Middle frontal gyrus (tissue), 1 donor: ENCODE measurements at regions not wholly inside any gene's neighbourhood (a gene's known extent, or its start where the extent isn't known, plus 50 kb on each side); places are given as distances from the start of the nearest gene placed in this dataset.
"Not testable (repeated sequence)": the region's sequence is repeated elsewhere in the genome, so short reads cannot be mapped to it uniquely, and the experiment has no call there.

Experiments
- DNase-seq: peaks from one replicate; pipeline ENCODE4 v3.0.0-alpha.2; 2015; ENCODE audit warnings: low spot score; ENCODE audit errors: extremely low spot score

GRCh38 chr7:124251636-124252035 lies 218.8 kb upstream of the TMEM229A start:
- DNase-seq: no peak

- no peak for DNase-seq
Measured at GRCh38 chr7:124250297-124251034, 217.6 kb upstream of the TMEM229A start.

- no peak for DNase-seq
Measured at GRCh38 chr7:124247691-124248090, 214.8 kb upstream of the TMEM229A start.

- DNase-seq: no peak
Measured at GRCh38 chr7:124246262-124246863, 213.5 kb upstream of the TMEM229A start.

- DNase-seq: not testable (repeated sequence)
Measured at GRCh38 chr7:124244469-124244868, 211.6 kb upstream of the TMEM229A start.

- no peak for DNase-seq
Measured at GRCh38 chr7:124219681-124220080, 186.8 kb upstream of the TMEM229A start.

GRCh38 chr7:124208642-124209041 lies 175.8 kb upstream of the TMEM229A start:
- no peak for DNase-seq

GRCh38 chr7:124208173-124208572 lies 175.3 kb upstream of the TMEM229A start:
- DNase-seq: no peak

GRCh38 chr7:124205526-124205925 lies 172.7 kb upstream of the TMEM229A start:
- DNase-seq: no peak

GRCh38 chr7:124202546-124202945 lies 169.7 kb upstream of the TMEM229A start:
- no peak for DNase-seq

GRCh38 chr7:124201768-124202349 lies 169.0 kb upstream of the TMEM229A start:
- DNase-seq: no peak

- DNase-seq: no peak
Measured at GRCh38 chr7:124196519-124196918, 163.7 kb upstream of the TMEM229A start.

GRCh38 chr7:124192885-124193284 lies 160.0 kb upstream of the TMEM229A start:
- no peak for DNase-seq

- no peak for DNase-seq
Measured at GRCh38 chr7:124191713-124192112, 158.8 kb upstream of the TMEM229A start.

- DNase-seq: no peak
Measured at GRCh38 chr7:124191030-124191429, 158.2 kb upstream of the TMEM229A start.

GRCh38 chr7:124188576-124188975 lies 155.7 kb upstream of the TMEM229A start:
- no peak for DNase-seq

- DNase-seq: no peak
Measured at GRCh38 chr7:124187962-124188361, 155.1 kb upstream of the TMEM229A start.

GRCh38 chr7:124183649-124184048 lies 150.8 kb upstream of the TMEM229A start:
- DNase-seq: no peak

- DNase-seq: no peak
Measured at GRCh38 chr7:124179641-124180040, 146.8 kb upstream of the TMEM229A start.

GRCh38 chr7:124177891-124178290 lies 145.0 kb upstream of the TMEM229A start:
- DNase-seq: no peak

- DNase-seq: not testable (repeated sequence)
Measured at GRCh38 chr7:124171812-124172211, 138.9 kb upstream of the TMEM229A start.

GRCh38 chr7:124171068-124171467 lies 138.2 kb upstream of the TMEM229A start:
- DNase-seq: no peak

- no peak for DNase-seq
Measured at GRCh38 chr7:124168616-124169015, 135.7 kb upstream of the TMEM229A start.
